TTC549 (cell line): ENCODE measurements at regions not wholly inside any gene's neighbourhood (a gene's known extent, or its start where the extent isn't known, plus 50 kb on each side); places are given as distances from the start of the nearest gene placed in this dataset.

Source experiments
- FAIRE-seq: peaks from 2 replicates; lab custom pipeline; 2012; peaks lifted over from hg19 to GRCh38; lab: Jason Lieb, UNC

DNA sequence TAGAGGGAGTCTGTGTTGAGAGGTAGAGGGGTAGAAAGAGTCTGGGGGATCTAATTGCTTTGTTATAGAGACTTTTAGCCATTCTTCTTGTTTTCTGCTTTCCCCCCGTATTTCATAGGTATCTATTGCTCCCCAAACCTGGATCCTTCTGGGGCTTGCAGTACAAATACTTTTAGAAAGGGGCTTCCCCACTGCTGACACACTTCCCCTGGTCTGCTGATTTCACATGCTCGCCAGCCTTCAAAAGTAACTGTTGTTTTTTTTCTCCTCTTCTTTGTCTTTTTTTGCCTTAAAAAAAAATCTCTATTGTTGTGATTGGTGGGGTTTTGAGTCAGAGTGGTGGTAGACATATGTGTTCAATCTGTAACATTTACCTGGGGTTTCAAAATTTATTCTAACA lies 300.6 kb upstream of the AZI2 start:
- no peak for FAIRE-seq

DNA sequence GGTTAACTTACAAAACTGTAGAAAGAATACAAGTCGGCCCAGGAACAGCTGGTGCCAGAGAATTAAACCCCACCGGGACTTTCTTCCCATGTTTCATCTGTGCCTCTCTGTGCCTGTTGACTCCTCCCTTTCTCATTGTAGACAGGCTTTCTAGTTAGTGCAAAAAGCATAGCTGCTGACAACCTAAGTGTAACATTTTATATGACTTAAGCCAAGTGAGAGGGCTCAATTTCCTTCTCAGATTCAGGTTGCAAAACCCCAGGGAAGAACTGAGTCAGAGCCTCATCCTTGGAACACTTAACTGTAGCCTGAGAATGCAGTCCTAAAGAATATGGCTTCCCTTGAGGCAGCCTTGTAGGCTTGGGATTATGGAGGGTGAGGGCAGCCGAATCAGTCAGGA lies 302.5 kb upstream of the AZI2 start:
- FAIRE-seq = no peak

DNA sequence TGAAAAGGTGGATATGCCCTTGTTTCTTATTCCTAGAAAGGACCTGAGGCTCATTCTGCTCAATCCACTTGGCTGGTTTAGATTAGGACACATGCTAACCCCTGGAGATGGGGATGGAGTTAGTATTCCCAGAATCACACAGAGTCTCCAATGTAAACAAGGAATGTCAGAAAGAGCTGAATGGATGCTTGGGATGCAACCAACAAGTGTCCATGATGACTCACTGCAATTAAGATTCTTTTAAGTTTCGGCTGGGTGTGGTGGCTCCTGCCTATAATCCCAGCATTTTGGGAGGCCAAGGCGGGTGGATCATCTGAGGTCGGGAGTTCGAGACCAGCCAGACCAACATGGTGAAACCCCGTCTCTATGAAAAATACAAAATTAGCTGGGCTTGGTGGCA lies 315.5 kb upstream of the AZI2 start:
- no peak for FAIRE-seq

DNA sequence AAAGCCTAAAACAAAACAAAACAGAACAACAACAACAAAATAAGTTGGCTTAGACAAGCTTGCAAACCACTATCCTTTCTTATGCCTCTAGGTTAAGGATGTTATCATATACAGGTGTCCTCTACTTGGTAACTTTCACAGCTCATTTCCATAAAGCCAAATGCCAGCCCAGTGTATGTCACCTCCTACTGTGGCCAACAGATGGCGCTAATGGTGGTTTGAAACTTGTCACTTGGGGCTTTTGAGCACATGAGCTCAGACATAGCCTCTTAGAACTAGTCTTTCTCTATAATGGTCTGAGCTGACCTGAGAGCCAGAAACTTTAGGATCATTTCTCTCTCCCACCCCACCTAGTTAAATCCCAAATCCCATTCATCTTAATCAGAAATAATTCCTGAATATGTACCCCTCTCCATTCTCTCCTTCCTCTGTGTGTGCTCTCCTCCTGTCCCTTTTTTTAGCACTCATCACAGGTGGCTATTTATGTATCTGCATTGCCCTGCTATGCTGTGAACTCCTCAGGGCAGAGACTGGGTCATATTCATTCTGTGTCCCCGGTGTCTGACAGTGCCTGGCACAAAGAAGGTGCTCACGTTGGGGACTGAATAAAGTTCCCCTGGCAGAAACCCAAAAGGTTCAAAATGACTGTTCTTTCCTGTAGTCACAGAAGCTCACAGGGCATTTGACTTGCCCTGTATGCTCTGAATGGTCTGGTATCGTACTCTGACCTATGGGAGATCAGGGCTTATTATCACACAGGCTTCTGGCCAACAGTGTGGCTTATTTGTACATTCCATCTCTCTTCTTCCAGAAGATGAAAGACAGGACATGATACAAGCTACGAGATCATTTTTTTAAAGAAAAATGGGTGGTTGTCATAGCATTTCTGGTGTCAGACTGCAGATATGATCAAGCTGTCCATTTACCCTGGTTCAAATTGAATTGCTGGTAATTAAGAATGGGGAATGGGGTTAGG lies 319.3 kb upstream of the AZI2 start:
- FAIRE-seq = peak; percentile 65

DNA sequence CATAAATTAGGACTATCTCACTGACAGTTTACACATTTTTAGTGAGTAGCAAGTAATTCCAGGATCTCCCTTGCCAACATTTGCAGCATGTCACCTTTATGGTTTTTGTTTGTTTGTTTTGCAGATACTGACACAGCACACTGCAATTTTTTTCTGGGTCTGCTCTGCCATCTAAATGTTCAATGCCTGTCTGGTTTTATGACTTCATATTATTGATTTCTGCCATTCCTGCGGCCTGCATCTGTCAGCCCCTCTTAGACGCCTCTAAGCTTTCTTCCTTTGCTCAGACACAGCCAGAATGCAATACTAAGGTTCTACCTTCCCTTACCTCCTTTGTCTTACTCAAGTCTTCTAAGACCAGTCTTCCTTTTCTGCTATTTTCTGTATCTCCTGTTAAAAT lies 321.2 kb upstream of the AZI2 start:
- no peak for FAIRE-seq

DNA sequence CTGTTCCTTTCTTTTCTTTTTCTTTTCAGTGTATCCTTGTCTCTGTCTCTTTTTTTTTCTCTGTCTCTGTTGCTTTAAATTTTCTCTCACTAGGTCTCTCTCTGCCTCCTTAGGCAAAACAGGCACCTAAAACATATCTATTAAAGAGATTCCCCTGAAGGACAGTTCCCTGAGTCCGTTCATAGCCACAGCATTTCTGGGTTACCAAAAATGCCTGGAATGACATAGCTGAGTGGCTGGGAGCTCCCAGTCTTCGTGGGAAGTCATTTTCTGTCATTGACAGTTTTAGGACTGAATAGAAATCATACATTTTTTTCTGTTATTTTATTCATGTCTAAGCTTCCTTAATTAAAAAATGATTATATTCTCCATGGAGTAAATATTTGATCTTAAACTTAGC lies 323.8 kb upstream of the AZI2 start:
- FAIRE-seq = no peak

DNA sequence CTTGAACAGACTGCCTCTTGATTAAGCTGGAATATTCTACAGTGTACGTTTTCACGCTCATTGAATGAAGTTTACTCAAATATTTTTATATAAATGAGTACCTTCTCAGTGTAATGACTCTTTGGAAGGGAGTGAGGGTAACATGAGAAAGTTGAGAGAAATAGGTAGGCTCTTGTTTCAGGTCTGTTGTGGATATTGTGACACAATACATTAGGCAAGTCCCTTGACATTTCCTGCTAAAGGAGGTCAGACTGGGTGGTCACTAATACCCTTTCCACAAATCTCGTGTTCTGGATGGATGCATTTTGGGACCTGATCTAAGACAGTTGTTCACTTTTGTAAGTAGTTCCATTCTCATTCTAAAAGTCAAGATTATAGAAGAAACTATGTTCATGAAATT lies 324.8 kb upstream of the AZI2 start:
- no peak for FAIRE-seq

DNA sequence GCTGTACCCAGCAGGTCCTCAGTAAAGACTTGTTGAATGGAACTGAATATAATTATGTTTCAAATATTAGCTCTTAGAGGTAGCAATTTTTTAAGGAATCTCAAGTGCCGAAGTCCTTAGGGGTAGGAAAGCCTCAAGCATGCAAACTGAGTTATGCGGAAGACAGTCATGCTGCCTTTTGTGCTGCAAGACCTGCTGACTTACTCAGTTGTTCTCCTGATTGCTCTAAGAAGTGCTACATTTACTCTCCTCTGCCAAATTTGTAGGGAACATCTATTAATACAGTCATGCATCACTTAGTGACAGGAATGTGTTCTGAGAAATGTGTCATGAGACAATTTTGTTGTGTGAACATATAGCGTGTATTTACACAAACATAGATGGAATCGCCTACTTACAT lies 325.6 kb upstream of the AZI2 start:
- no peak for FAIRE-seq

DNA sequence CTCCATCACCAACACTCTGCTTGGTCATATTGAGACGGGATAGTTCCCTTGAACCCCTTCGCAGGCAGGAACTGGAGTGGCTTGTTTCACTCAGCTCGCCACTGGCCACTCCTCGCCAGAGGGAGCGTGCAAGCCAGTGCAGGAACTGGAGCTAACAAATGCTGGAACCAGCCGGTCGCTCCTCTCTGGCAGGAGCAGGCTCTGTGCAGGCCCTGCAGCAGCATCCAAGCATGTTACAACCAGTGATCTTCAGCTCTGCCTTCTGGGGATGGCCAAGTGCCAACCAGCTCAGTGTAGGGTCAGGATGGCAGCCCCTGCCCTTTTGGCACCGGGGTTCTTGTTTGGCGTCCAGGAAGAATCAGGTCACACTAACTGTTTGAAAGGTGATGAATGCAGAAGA lies 329.0 kb upstream of the AZI2 start:
- FAIRE-seq = no peak

DNA sequence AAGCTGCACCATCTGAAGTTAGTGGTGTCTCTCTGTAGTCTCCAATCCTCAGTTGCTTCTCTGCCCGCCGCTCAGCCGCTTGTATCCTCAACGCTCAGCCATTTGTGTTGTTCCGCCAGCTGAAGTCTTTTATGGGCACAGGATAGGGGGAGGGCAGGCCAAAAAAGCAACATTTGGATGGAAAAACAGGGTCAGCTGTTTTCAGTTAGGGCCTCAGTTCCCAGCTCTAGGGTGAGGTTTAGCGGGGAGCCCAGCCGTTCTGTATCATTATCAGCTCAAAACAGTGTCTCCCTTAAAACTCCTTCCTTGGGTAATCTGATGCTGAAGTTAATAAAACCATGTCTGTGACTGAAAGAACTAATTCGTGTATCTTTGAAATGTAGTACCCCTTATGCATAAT lies 329.5 kb upstream of the AZI2 start:
- no peak for FAIRE-seq

DNA sequence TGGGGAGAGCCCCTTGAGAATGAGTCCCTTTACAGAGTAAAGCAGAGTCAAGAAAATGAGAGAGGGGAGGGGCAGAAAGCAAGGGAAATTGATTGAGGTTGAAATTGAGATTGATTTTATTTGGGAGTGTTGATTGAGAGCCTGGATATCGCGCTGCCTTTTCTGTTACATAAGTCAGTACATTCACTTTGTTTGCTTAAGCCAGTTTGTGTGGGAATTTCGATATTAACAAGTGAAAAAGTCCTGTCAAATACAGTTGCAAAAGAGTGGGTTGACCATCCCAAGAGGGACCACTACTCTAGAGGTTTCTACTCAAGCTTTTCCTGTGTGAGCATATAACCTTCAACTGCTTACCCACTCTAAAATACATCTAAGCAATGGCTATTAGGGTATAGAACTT lies 331.4 kb upstream of the AZI2 start:
- FAIRE-seq = no peak

DNA sequence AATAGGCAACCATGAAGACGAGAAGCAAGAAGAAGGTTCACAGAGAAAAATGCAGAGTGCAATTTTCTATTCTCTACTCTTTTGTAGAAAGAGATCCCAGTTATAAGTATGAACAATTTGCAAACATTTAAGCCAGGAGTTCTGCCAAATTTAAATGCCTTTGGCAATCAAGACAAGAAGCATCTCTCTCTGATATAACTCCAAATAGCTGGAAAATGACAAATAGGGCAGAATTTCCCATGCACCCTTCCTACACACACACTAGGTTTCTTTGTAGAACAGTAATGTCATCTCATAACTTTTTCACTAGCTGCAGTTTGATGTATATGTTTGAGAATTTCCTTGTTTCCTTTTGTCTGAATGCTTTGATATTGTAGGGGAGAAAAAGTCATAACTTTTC lies 333.5 kb upstream of the AZI2 start:
- FAIRE-seq = no peak

DNA sequence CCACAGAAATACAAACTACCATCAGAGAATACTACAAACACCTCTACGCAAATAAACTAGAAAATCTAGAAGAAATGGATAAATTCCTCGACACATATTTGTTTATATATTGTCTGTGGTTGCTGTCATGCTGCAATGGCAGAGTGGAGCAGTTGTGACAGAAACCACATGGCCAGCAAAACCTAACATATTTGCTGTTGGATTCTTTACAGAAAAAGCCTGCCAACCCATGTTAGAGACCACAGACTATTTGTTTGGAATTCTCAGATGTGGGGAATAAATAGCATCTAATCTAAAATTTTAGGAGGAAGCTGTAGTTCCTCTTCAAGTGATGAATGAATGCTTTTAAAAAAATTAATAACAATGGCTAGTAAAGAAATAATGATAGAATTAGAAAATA lies 341.6 kb upstream of the AZI2 start:
- no peak for FAIRE-seq

DNA sequence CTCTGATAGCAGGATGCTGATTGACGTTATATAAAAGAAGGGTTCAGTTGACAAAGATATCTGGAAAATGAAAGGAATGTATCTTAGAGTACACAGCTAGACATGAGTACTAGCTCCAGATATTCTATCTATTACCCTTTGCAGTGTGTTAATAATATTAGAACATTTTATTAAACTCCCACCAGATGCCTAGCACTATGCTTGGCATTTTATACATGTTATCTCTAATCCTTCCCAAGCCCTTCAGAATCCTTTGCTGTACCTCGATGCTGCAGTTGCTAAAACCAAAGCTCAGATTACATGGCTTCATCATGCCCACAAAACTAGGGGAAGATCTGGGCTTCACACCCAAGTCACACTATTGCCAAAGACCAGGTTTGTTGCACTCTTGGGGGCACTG lies 350.1 kb upstream of the AZI2 start:
- FAIRE-seq = no peak

DNA sequence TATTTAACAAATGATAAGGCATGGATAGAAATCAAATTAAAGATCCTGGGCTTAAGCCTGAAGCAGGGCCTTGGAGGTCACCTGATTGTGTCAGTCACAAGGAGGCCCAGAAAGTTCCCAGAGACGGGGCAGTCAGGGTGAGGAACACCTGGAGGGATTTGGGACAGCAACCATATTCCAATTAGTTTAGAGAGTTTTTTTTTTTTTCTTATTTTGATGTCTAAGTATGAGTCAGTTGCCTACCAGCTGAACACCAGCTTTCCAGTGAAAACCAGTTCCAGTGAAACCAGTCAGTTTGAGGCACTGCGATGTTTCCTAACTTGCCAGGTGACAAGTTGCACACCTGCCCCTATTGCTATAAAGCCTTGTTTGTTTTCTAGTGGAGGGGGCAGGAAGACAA lies 350.7 kb upstream of the AZI2 start:
- FAIRE-seq = no peak

DNA sequence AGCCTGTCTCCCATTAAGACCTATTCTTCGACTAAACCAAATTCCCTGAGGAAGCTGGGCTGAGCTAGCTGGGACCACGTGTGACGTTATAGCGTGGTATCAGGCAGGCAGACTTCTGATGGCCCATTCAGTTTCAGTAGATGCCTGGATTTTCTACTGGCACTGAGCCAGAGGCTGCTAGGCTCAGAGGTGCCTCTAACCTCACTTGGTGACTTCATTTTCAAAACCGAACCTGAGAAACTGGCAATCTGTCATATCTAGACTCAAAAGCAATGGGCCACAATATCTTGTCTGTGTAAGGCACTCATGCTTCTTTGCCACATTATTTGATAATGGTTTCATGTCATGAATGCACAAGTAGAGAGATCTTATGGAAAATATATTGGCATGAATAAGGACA lies 352.1 kb upstream of the AZI2 start:
- FAIRE-seq = no peak

DNA sequence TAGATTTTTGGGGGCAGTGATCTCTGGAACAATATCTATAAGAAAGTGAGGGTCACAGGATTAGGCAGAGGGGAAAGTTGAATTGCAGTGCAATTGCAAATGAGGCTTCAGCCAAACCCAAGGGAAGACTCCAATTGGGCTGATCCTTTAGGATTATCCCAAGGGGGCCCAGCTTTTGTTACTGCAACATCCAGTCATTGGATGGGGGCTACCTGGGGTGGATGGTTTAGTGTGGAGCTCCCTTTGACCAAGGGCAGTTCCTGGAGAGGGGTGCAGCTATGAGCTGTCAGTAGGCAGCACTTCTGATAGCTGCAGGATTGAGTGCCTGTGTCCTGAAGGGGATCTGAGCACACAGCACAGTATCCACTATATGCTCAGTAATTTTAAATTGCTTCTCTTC lies 355.2 kb upstream of the AZI2 start:
- no peak for FAIRE-seq

DNA sequence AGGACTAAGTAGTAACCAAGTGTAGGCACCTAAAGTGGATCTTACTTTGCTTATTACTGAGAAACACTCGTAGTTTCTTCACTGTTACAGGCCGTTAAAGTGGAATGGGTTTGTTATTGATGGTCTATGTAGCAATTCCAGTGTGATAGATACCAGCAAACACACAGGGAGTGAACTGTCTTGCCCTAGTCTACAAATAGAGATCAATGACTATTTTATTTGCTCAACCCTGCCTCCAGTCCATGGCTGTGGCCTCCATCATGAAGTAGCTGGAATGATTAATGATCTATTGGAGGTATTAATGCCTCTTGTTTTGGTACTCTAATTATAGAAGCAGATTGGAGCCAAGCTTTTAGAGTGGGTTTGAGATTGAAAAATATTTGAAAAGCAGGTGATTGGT lies 362.7 kb upstream of the AZI2 start:
- no peak for FAIRE-seq

DNA sequence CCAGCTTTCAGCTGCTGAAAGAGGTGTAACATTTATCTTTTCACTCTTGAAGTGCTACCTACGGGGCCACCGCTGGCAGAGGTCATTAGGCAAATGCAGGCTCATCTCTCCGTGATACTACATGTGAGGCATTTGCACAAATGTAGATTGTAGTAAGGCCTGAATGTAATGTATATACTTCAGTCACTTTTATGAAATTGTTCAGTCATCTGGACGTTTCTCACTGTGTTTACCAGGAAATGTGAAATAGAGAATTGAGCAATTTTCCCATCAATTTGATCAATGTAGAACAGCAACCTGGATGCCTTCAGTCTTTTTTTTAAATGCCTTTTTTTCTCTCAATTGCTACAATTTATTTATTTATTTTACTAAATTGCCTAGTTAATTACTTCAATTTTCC lies 368.3 kb upstream of the AZI2 start:
- FAIRE-seq = no peak

DNA sequence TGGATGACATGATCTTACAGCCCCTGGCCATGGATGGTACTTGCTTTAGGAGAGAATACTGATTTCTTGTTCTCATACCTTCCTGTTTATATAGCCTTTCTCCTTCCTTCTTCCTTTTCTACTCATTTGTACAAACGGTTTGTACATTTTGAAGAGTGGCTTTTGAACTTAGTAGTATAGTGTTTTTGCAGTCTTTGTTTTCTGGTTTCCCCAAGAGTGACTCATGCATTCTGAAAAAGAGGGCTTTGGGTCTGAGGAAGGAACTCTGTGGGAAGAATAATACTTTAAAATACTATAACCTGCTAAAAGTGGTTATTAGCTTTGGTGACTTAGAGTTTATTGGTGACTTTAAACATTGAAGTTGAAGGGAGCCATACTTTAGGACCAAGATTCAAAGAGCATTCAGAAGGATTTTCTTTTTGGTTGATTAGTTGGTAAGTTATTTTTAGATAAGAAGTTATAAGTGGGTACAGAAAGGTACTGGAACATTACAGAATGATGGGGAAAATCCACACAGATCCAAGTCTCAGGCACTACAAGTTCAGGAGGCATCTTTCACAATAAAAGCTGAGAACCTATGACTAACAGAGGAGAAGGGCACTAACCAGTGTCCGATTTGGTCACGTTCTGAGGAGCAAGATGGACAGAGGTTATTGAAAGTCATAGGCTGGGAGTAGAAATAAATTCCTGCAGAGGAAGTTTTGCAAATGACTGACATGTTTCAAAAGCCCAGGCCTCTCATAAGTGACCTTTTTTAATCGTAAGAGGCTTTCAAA lies 369.6 kb upstream of the AZI2 start:
- no peak for FAIRE-seq

DNA sequence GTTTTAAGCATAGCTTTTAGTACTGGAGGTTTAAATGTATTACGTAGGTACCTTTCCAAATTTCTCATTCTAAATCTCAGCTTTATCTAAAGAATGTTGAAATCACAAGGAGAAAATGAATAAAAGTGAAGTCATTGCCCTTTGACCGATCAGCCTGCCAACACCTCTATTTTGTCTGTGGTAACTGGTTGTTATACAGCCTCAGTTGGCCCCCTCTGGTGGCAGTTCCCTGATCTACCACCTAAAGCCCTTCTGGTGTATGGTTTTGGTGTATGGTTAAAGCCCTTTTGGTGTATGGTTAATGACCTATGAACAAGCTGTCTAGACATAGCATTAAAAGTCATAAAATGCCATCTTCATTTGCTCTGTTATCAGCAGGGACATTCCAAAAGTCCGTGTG lies 378.2 kb upstream of the AZI2 start:
- no peak for FAIRE-seq

DNA sequence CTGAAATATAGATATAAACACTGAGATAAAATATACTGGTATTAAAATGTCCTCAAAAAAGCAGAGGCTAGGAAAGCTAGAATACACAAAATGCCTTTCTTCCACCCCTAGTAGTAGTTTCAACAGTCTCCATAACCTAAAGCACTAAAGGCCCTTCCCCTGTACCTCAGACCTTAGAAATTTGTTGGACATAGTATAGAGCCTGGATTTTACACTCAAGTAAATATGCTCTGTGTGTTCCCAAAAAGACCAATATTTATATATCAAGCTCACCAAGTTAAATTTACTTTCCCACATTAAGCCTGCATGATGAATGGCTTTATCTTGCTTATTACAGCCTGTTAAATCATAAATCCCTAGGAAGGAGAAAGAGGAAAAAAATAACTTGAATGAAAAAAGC lies 378.7 kb upstream of the AZI2 start:
- no peak for FAIRE-seq

DNA sequence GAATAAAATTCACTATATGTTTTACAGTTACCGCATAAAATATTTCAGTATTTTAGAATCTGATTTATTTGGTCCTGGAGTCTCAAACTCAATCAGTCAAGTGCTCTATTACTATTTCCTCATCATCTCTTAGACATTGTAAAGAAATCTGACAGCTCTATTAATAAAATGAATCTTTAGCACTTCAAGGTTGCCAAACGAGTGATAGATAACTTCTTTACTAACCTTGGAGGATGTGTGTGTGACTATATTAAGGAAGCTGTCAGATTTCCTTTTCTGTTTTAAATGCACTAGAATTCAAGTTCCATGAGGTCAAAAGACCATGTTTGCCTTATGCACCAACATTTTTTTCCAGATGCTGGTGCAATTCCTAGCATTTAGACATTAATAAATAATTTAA lies 389.8 kb upstream of the AZI2 start:
- FAIRE-seq = no peak

DNA sequence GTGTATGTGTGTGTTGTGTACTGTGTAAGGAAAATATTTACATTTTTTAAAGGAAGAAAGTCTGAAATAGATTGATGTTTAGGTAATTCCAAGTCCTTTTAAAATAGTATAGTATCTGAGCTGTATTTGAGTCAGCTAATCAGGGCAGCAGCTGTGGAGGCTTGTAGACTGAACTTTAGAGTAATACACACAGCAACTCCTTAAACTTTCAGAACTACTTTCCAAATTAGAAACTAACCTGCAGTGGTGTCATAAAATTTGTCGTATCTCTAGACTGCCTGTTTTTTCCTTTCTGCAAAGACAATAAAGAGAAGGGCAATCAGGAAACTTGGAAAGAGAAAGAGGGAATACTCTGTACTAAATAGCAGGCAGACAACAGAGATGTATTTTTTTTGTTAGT lies 391.0 kb upstream of the AZI2 start:
- no peak for FAIRE-seq
